IMR-90 (cell line): ENCODE measurements at regions not wholly inside any gene's neighbourhood (a gene's known extent, or its start where the extent isn't known, plus 50 kb on each side); places are given as distances from the start of the nearest gene placed in this dataset.
"Not testable (repeated sequence)": the region's sequence is repeated elsewhere in the genome, so short reads cannot be mapped to it uniquely, and the experiment has no call there.

Experiments used
- ATAC-seq: fragments of 200-7000 bp; cut with Tn5 transposase; 2 replicates; pipeline ENCODE4 v1.9.1; 2020; ENCODE audit warnings: low read depth, mild to moderate bottlenecking, moderate library complexity
- BruUV-seq: library from RNA; stranded (reverse); fragments of 400-500 nt; replicated peaks from 2 replicates; lab custom pipeline; 2021; lab: Mats Ljungman, UMichigan
- CTCF ChIA-PET: fragments of 300-600 bp; formaldehyde crosslinking; extraction: SDS; loops from one replicate; lab custom pipeline; 2021; ENCODE audit warnings: antibody characterized with exemption; lab: Yijun Ruan, JAX
- POLR2A ChIA-PET: fragments of 300-600 bp; sonication (Branson Sonifier 250); formaldehyde crosslinking; loops from one replicate; lab custom pipeline; 2022; ENCODE audit warnings: antibody characterized with exemption; ENCODE audit not compliant: unreplicated experiment; lab: Charles Lee
- DNase-seq: peaks from one replicate; pipeline ENCODE4 v3.0.0; 2013
- H2AFZ ChIP-seq: replicated peaks from 2 replicates; pipeline ENCODE3; 2013; ENCODE audit warnings: low read length, mild to moderate bottlenecking; ENCODE audit not compliant: poor library complexity
- H2AK5ac ChIP-seq: 2 replicates; pipeline ENCODE4 v1.6.1; 2013; ENCODE audit warnings: low read depth, low read length, inconsistent platforms
- H2AK9ac ChIP-seq: replicated peaks from 2 replicates; pipeline ENCODE3; 2013; ENCODE audit warnings: mild to moderate bottlenecking, low read depth, low read length, moderate library complexity; ENCODE audit not compliant: poor library complexity
- H2BK120ac ChIP-seq: 2 replicates; pipeline ENCODE4 v1.6.1; 2013; ENCODE audit warnings: low read depth, low read length, inconsistent platforms
- H2BK15ac ChIP-seq: 3 replicates; pipeline ENCODE4 v1.6.1; 2013; ENCODE audit warnings: low read depth, low read length, inconsistent platforms
- H2BK20ac ChIP-seq: 2 replicates; pipeline ENCODE4 v1.6.1; 2013; ENCODE audit warnings: low read depth, mild to moderate bottlenecking, inconsistent platforms, low read length, moderate library complexity
- H2BK5ac ChIP-seq: 2 replicates; pipeline ENCODE4 v1.6.1; 2013; ENCODE audit warnings: mild to moderate bottlenecking, low read depth, low read length, inconsistent platforms; ENCODE audit not compliant: poor library complexity, severe bottlenecking
- H3K14ac ChIP-seq: replicated peaks from 2 replicates; pipeline ENCODE4 v1.6.1; 2013; ENCODE audit warnings: low read depth, low read length, inconsistent platforms
- H3K18ac ChIP-seq: 2 replicates; pipeline ENCODE4 v1.6.1; 2013; ENCODE audit warnings: low read depth, low read length, control low read depth
- H3K23ac ChIP-seq: 2 replicates; pipeline ENCODE4 v1.6.1; 2013; ENCODE audit warnings: low read depth, low read length, inconsistent platforms
- H3K27ac ChIP-seq: 2 replicates; pipeline ENCODE4 v1.5.1; 2013; ENCODE audit warnings: mild to moderate bottlenecking, control low read depth, low read length; ENCODE audit not compliant: insufficient read depth
- H3K27me3 ChIP-seq: 2 replicates; pipeline ENCODE4 v1.6.1; 2013; ENCODE audit warnings: low read length; ENCODE audit not compliant: control insufficient read depth, insufficient read depth
- H3K36me3 ChIP-seq: 2 replicates; pipeline ENCODE4 v1.6.1; 2013; ENCODE audit warnings: low read length, mixed read lengths; ENCODE audit not compliant: control insufficient read depth, insufficient read depth
- H3K4ac ChIP-seq: 2 replicates; pipeline ENCODE4 v1.6.1; 2013; ENCODE audit warnings: low read depth, low read length, inconsistent platforms
- H3K4me1 ChIP-seq: 2 replicates; pipeline ENCODE4 v1.6.1; 2013; ENCODE audit warnings: low read length, mixed read lengths; ENCODE audit not compliant: control insufficient read depth, insufficient read depth
- H3K4me2 ChIP-seq: 2 replicates; pipeline ENCODE4 v1.6.1; 2013; ENCODE audit warnings: low read depth, mild to moderate bottlenecking, control low read depth, low read length, moderate library complexity
- H3K4me3 ChIP-seq: 2 replicates; pipeline ENCODE4 v1.5.1; 2013; ENCODE audit warnings: low read depth, mild to moderate bottlenecking, control low read depth, low read length, moderate library complexity; ENCODE audit not compliant: insufficient read depth
- H3K56ac ChIP-seq: 2 replicates; pipeline ENCODE4 v1.6.1; 2013; ENCODE audit warnings: low read length, inconsistent platforms; ENCODE audit not compliant: insufficient read depth; ENCODE audit errors: extremely low read depth
- H3K79me1 ChIP-seq, 2 experiments: 2 replicates each; pipeline ENCODE4 v1.6.1; 2013; ENCODE audit warnings: low read length in 2 of 2, inconsistent platforms in 1 of 2, low read depth in 1 of 2
- H3K9ac ChIP-seq: 2 replicates; pipeline ENCODE4 v1.6.1; 2013; ENCODE audit warnings: low read depth, low read length, control low read depth
- H3K9me1 ChIP-seq: 2 replicates; pipeline ENCODE4 v1.6.1; 2013; ENCODE audit warnings: low read length, inconsistent platforms; ENCODE audit not compliant: insufficient read depth
- H3K9me3 ChIP-seq: 2 replicates; pipeline ENCODE4 v1.6.1; 2013; ENCODE audit warnings: low read length; ENCODE audit not compliant: control insufficient read depth, insufficient read depth
- H4K20me1 ChIP-seq: 2 replicates; pipeline ENCODE4 v1.6.1; 2013; ENCODE audit warnings: low read length, inconsistent platforms; ENCODE audit not compliant: insufficient read depth
- H4K5ac ChIP-seq: 2 replicates; pipeline ENCODE4 v1.6.1; 2013; ENCODE audit warnings: mild to moderate bottlenecking, low read depth, low read length, control low read depth
- H4K8ac ChIP-seq, 2 experiments: 2 replicates each; pipeline ENCODE4 v1.6.1; 2013; ENCODE audit warnings: low read depth in 2 of 2, low read length in 2 of 2, control low read depth in 1 of 2, inconsistent platforms in 1 of 2
- H4K91ac ChIP-seq: 2 replicates; pipeline ENCODE4 v1.6.1; 2013; ENCODE audit warnings: low read depth, low read length, inconsistent platforms; ENCODE audit not compliant: insufficient read depth
- WGBS, 2 experiments: methylation state at CpG; one replicate each; pipeline versions ENCODE4 v1.1.5 to v1.1.7; 2013; ENCODE audit warnings: missing lambda C conversion rate in 2 of 2; ENCODE audit not compliant: insufficient read length in 1 of 2; ENCODE audit errors: extremely low coverage in 2 of 2; 5-methylcytosine and 5-hydroxymethylcytosine counted together
- dilution Hi-C: fragments of 300-500 bp; cut with HindIII; formaldehyde crosslinking; loops from one replicate; pipeline ENCODE4 v1.14.3; 2018; ENCODE audit warnings: low sequenced_read_pairs; ENCODE audit not compliant: unreplicated experiment
- in situ Hi-C: fragments of 300-500 bp; cut with MboI; formaldehyde crosslinking; loops from 3 replicates; pipeline ENCODE4 v1.14.3; 2019; ENCODE audit warnings: low sequenced_read_pairs, inconsistent platforms, mixed read lengths
- intact Hi-C: fragments of 100-400 bp; cut with micrococcal nuclease; formaldehyde crosslinking; loops from 2 replicates; pipeline ENCODE4 v1.10.0; 2022

DNA sequence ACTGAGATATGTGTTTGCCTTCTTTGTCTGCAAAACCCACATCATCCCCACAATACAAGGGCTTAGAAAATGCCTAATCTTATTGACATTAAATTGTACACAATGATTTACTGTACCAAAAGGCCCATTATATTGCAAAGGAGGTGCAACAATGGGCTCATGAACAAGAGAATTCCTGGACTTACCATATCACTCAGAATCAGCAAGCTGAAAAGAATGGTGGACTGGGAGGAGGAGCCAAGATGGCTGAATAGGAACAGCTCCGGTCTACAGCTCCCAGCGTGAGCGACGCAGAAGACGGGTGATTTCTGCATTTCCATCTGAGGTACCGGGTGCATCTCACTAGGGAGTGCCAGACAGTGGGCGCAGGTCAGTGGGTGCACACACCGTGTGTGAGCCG lies 119.9 kb downstream of the OR13H1 start:
- DNase-seq, H3K36me3 ChIP-seq, H2BK20ac ChIP-seq, H4K5ac ChIP-seq, H2AFZ ChIP-seq, H3K27ac ChIP-seq, dilution Hi-C loops, H3K4me3 ChIP-seq, BruUV-seq, intact Hi-C loops, H3K14ac ChIP-seq, H3K9me1 ChIP-seq, H3K4me2 ChIP-seq, H2BK15ac ChIP-seq, H3K27me3 ChIP-seq, H3K18ac ChIP-seq, H3K9me3 ChIP-seq, H3K4me1 ChIP-seq, H2BK5ac ChIP-seq, ATAC-seq, CTCF ChIA-PET, H3K79me1 ChIP-seq, H3K56ac ChIP-seq, H2AK5ac ChIP-seq, H4K20me1 ChIP-seq, H3K9ac ChIP-seq, H4K8ac ChIP-seq, H2AK9ac ChIP-seq, H4K91ac ChIP-seq, H3K4ac ChIP-seq, H2BK120ac ChIP-seq, POLR2A ChIA-PET, in situ Hi-C loops, H3K23ac ChIP-seq: not testable (repeated sequence)
- 82% methylated on average over 2 of the region's 9 CpGs; no CpG with 5 or more reads in 1 of the 2 experiments for WGBS, 2 experiments
